Fibroblast of peridontal ligament (primary cell): ENCODE measurements at regions not wholly inside any gene's neighbourhood (a gene's known extent, or its start where the extent isn't known, plus 50 kb on each side); places are given as distances from the start of the nearest gene placed in this dataset.
A peak's percentile ranks its signal among the peaks of the same experiment; 100 is the strongest.
"Not testable (repeated sequence)": the region's sequence is repeated elsewhere in the genome, so short reads cannot be mapped to it uniquely, and the experiment has no call there.

Experiments
- DNase-seq: peaks from one replicate; pipeline ENCODE4 v3.0.0-alpha.2; 2010; ENCODE audit errors: extremely low read depth

DNA sequence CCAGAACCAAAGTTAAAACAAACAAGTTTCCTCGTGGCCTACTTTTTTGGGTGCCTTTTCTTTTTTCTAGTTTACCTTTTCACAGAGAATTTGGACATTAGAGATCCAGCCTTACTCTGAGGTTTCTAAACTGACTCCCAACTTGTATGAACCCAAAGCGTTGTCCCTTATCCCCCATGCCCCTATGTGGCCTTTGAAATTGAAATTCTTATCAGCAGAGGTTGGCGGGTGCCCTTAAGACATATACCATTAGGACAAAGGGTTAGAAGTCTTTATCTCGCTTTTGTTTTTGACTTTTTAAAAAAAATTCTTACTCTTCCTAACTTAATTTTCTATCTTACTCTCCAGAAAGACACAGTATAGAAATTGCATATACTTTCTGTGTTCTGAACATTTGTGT is 76.3 kb upstream of the C7orf33 start:
- no peak for DNase-seq

DNA sequence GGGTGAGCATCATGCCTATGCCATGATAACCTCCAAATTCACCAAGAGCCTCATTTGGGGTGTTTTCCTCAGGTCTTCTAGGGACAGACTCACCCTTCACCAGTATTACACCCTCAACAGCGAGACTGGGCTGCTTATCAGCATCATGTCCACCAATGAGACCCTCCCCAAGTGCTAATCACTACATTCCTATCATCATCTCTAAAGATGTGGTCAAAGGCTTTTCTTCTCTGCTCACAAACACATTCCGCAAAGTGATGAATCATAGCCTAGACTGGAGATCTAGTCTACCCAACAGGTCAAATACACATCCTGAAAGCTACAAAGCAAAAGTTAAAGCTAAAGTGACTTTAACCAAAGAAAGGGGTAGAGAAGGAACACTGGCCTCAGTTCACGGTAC is 75.3 kb upstream of the C7orf33 start:
- DNase-seq: no peak

DNA sequence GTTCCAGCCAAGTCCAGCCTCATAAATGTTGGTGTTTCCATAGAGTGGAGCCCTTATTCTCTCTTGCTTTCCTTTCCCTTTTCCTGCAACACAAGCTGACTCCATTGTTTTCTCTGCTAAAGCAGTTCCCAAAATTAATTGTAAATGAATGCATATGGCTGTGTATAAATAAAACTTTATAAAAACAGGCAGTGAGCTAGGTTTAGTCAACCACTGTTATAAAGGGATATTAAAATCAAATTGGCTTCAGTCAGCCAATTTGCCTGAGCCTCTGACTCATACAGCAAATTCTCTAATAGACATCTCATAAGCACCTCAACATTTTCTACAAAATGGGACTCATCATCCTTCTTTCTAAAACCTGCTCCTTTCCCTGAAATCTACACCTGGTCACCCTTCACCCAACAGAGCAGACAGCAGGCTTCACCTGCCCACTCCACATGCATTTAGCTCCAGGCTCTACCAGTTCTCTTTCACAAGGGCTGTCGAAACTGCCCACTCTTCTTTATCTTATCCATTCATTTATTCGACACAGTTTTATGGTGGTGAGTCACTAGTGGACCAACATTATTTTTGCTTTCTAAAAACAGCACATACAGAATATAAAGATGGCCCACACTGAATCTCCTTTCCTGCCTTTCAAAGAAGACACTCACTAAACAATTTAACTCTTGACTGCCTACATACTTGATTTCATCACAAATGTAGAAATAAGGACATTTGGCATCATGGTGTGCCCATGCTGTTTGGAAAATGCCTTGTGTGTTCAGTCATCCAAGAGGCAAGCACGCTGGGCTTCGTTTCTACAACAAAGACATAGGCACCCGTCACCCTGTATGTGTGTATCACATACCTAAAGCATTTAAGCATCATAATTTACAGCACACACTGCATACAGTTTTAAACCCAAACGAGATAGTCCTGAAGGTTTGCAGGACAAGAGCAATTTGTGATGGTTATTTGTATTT is 74.6 kb upstream of the C7orf33 start:
- DNase-seq: no peak

DNA sequence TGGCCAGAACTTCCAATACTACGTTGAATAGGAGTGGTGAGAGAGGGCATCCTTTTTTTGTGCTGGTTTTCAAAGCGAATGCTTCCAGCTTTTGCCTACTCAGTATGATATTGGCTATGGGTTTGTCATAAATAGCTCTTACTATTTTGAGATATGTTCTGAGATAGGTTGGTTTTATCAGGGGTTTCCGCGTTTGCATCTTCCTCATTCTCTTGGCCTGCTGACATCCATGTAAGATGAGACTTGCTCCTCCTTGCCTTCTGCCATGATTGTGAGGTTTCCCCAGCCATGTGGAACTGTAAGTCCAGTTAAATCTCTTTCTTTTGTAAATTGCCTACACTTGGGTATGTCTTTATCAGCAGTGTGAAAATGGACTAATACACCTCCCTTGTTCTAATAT is 71.2 kb upstream of the C7orf33 start:
- DNase-seq: not testable (repeated sequence)

DNA sequence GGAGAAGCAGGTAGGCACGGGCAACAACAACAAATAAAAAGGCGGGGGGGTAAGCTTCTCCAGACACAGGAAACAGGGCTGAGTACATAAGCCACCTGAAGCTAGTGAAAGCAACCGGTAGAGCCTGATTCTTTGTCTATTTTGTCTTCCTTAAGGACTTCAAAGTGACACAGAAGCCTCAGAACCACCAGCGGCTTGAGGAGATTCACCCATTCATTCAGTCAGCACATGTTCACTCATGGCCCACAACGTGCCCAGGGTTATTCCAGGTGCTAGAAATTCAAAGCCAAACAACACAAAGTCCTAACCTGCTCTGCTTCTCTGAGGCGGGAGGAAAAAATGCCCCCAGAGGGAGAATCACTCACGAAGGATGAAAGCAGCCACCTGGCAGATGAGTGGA is 69.3 kb upstream of the C7orf33 start:
- DNase-seq: no peak

DNA sequence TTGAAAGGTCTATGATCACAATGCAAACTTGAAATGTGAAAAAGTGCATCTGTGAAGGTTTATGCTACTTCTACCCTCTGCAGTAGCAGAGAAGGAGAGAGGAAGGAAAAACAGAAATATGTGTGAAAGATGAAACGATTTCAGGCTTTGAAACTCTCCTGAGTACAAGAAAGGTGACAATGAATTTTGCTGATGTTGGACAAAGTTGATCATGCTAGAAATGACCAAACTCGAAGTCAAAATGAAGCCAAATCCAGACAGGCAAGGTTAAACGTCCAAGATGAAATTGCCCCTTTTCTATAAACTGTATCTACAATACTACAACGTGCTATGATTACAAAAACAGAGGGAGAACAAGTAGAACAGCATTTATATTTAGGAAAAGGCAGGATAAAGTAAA is 67.0 kb upstream of the C7orf33 start:
- DNase-seq: no peak

DNA sequence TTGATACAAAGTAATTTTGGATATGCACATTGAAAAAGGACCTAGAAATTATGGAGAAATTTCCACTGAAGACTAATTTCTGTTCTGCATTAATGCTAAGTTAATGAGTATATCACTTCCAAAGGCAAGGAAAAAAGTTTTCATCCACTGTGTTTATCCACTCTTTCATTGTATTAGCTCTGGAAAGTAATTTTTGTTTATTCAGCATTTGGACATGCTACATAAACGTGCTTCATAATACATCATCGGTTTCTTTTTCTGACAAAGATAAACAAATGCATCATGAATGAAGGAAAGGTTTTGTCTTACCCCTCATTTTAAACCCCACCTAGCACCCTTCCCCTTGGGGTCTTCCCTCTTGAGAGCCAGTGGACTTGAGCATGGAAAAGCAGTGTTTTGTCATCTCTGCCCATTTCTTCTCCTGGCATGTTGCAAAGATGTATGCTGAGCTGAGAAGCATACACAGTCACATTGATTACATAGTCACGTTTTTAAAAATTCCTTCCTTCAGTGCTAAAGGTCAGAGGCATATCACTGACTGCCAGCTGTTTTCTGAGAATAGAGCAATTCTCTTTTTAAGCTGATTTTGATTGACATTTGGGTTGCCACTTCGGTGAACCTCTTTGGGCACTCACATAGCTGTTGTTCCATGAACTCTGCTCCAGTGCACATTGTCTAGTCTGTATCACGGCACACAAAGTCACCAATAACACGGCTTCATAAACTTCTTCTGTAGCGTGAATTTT is 65.9 kb upstream of the C7orf33 start:
- no peak for DNase-seq

DNA sequence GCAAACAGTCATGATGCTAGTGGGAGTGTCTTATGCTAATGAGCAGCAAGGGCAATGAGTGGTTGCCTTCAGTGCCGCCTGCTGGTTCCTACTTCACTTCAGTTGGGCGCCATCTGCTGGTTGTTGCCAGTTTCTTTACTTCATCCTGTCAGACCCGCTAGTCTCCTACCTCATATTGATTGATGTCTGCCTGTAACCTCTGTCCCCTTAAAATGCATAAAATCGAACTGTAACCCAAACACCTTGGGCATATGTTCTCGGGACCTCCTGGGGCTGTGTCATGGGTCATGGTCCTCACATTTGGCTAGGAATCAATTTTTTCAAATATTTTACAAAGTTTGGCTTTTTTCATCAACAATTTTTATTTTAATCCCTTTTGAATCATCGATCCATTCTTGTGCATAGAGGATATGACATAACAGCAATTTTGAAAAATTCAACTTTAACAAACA is 62.8 kb upstream of the C7orf33 start:
- DNase-seq: peak; percentile 47

DNA sequence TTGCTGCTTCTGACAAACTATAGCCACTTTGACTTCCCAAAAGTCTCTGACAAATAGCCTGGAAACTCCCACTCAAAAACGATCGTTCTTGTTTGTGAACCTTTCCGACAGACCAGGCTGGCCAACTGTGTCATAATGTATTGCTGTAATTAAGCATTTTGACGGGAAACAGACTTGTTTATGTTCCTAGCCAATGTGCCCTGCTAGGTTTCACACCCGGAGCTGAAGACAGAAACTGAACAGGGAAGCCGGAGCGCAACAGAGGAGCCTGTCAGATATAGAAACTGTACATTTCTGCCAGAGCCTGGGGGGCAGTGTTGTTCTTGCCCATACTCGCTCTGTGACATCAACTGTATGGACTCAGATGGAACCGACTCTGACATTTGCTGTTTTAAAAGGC is 55.3 kb upstream of the C7orf33 start:
- DNase-seq: no peak

DNA sequence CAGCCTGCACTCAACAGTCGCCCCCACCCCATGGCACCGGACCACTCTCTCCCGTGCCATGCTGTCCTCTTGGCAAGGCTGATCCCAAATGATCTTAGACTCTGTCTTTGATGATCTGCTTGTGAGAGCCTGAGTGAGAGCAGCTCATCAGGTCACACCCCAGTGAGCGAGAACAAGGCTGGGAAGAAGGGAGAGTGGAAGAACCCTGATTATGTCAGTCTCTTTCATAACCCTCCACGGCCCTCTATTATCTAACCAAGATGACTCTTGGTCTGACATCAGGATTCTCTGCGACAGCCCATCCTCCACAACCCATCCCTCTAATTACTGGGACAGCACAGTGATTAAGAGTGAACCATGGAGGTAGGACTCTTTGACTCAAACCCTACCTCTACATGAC is 53.1 kb upstream of the C7orf33 start:
- no peak for DNase-seq

DNA sequence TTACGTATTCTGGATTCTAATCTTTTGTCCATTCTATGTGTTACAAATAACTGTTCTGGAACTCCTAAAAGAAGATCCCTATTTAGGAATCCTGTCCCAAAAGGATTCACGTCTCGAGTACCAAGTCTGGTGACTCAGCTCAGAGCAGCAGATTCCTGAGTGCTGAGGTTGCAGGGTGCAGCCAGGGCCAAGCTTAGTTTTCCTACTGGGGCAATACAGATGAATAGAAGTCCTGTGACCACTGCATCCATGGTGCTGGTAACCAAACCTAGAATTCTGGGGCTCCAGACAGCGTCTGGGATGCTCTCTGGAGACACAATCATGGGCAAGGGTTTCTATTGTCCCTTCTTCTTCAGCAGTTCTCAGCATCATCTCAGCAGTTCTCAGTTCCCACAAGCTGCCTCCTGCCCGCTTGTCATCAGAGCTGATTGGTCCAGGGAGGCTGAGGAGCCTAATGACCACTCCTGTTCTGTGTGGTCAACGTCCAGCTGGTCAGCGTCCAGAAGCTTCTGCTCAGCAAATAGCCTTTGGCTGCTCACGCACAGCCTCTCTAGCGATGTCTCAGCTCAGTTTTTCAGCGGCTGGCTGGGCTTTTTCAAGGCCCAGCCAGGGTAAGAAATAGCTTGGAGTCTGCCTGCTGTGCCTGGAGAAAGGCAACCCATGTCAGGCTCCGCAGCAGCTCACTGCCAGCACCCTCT is 50.4 kb upstream of the C7orf33 start:
- peak; percentile 42 for DNase-seq
